ENCODE measurements at regions not wholly inside any gene's neighbourhood (a gene's known extent, or its start where the extent isn't known, plus 50 kb on each side); places are given as distances from the start of the nearest gene placed in this dataset.
"Not testable (repeated sequence)": the region's sequence is repeated elsewhere in the genome, so short reads cannot be mapped to it uniquely, and the experiment has no call there.

DNA sequence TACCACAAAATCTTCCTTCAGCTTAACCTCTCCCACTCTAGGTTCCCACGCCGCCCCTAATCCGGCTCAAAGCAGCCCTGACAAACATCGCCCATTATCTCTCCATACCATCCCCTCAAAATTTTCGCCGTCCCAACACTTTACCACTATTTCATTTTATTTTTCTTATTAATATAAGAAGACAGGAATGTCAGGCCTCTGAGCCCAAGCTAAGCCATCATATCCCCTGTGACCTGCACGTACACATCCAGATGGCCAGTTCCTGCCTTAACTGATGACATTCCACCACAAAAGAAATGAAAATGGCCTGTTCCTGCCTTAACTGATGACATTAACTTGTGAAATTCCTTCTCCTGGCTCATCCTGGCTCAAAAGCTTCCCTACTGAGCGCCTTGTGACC lies 243.4 kb upstream of the PROK2 start:
- DNase-seq = not testable (repeated sequence)

DNA sequence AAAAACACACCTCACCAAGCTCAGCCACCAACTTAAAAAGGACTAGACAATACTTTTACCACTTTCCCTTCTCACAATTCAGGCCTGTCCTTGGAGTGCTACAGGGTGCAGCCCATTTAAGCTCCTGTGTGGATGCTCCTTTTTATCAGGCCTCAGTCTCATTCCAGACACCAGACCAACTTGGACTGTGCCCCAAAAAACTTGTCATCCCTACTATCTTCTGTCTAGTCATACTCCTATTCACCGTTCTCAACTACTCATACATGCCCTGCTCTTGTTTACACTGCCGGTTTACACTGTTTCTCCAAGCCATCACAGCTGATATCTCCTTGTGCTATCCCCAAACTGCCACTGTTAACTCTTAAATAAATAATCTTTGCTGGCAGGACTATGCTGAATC lies 242.8 kb upstream of the PROK2 start:
- not testable (repeated sequence) for DNase-seq

DNA sequence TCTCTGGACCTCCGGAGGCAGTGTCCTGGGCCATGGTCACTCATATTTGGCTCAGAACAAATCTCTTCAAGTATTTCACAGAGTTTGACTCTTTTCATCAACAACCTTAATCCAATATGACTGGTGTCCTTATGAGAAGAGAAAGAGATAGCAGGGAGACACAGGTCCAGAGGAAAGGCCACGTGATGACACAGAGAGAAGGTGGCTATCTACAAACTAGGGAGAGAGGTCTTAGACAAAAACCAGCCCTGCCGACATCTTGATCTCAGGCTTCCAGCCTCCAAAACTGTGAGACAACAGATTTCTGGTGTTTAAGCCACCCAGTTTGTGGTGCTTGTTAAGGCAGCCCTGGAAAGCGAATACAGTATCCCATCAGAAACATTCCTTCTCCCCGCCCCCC lies 237.1 kb upstream of the PROK2 start:
- DNase-seq = no peak

DNA sequence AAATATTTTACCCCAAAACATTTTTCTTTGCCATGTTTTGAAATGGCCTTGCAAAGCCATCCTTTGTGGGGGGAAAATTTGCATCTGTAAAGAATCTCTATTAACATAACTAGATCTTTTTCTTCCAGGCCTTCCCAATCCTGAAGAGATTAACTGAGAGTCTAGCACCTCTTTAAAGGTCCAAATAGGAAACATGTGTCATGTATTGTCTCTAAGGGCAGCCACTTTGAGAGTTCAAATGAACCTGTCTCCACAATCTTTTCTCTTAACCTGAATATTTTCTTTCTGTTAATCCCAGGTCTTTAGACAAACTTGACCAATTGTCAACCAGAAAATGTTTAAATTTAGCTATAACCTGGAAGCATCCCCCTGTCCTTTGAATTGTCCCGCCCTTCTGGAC lies 236.6 kb upstream of the PROK2 start:
- no peak for DNase-seq

DNA sequence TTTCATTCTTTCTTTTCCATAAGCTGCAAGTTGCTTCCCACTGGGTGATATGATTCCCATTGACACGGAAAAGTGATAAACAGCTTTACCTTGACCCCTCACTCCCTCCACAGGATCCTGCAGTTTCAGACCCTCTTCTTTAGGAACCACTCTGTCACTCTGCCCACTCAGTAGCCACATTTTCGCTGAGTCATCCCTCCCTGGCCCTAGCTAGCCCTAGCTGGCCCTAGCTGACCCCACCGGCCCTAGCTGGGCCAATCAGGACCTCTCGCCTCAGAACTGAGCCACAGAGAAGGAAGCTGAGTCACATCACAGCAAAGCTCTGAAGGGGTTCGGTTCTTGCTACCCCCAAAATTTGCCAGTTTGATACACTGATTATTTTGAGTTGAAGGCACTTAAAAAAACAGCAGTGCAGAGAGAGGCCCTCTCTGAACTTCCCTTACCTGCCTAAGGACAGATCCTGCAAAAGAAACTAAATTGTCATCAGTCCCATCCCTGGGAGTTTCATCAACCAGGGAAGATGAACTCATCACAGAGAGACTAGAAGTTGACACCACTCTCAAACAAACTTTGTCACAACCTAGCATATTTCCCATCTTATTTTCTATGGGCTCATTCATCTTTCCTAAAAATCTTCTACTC lies 233.5 kb upstream of the PROK2 start:
- no peak for DNase-seq

DNA sequence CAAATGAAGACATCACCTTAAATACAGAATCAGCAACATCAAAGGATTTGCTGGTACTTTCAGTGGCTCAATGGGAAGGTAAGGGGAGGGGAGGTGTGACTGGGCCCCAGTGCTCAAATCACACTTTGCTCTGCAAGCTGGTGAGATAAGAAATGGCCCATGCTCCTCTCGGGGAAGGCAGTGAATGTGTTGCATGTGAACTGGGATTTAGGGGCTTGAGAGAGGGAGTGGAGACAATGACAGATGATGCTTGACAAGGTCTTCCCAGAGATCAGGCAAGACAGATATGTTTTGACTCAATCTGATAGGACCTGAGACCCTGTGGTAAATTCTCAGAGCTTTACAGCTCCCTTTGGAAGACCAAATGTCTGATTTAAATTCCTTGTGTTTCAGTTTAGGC lies 233.0 kb upstream of the PROK2 start:
- no peak for DNase-seq

DNA sequence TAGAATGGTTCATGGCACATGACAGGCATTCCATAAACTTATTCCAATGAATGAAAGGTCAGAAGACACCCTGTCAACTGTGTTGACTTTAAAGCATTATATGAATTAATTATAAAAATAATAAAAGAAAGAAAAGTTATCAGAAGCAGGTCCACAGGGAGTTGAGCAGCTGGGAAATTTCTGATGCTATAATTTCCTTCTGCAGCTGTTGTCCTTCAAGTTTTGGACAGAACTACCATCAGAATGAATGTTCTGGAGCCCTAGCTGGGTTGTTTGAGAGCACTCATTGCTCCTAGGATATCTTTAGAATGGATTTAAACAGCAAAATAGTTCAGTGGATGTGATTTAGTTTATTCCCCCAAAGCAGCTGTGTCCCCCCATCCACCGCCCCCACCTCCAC lies 232.4 kb upstream of the PROK2 start:
- no peak for DNase-seq

DNA sequence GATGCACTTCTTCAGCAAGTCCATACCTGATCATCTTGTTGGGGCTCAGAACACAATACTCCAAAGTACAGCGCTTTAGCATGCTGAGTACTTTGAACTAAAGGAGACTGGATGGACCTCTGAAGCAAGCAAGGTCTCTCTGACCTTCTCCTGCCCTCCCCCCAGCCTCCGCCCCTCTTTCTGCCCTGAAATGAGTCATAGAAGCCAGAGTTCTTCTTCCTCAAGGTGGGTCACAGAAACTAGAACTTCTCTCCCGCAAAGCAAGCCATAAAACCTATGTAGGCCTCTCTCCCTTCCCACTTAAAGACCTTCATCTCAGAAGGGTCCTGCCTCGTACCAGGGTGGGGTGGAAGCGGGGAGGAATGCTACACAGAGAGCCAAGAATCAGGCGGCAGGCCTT lies 230.5 kb upstream of the PROK2 start:
- DNase-seq = no peak

DNA sequence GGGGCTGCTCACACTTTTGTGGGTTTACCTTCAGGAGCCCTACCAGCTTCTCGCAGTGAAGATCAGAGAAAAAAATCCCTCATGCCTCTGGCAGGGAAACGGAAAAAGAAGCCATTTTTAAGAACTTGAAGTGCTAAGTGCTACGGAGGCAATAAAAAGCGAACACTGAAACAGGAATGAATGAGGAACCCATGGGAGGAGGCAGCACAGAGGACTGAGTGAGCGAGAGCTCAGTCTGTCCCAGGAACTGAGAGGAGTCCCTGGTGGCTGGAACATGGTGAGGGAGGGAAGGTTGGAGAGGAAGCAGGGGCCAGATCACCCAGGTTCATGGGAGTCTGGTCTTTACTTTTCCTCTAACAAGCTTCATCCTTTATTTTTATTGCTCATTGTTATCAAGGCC lies 228.1 kb upstream of the PROK2 start:
- no peak for DNase-seq

DNA sequence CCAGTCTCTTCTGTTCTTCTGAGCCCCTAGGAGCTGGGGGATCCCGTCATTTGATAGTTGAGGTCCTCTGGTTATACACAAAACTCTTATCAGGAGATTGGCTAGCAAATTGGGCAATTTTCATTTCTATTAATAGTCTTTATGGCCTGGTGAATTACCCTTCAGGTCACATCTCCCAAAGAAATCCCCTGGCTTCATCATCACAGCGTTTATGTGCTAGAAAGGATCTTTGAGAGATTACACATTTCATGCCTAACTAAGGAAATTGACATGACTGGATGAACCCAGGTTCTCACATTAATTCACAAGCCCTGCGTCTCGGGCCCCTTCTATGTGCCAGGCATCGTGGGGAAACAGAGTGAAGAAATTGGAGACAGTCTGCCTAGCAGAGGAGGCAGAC lies 227.4 kb upstream of the PROK2 start:
- DNase-seq = no peak

DNA sequence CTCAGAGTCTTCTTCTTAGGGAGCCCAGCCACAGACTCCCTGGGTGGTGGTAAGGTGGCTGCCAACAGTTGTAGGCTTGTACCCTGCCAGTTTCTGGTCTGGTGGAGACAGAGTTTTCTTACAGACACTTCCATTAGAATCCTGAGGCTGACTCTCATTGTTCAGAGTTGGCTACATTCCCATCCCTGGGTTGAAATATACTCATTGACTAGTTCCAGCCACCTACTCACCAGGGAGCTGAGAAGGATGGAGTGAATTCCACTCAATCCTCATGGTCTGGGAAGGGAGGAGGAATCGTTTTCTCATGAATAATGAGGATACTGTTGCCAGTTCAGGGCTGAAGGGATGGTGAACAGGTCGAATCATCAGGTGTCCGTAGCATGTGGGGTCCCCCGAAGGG lies 226.5 kb upstream of the PROK2 start:
- no peak for DNase-seq

DNA sequence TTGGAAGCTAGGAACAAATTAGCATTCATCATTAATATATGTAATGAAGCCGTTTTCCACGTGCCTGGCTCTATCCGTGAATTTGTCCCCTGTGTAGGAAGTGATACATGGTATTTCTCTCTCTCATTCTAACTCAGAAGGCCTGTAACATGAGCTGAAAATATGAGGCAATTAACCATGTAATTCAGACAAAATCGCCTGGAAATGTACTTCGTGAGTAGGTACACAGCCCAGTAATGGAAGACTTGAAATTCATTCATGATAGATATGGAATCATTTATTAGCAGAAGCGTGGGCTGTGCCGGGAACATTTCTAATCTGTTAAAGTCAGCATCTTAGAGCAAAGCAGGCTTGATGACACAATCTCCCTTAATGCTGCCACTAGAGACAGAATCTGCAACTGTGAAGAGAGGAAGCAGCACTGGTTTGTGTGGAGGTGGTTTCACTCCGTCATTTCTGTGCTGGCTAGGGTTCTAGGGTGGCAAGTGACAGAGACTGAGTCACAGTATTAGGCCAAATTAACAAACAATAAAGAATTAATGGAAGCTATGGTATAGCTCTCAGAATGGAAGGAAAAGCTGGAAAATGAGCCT lies 225.0 kb upstream of the PROK2 start:
- DNase-seq = no peak

DNA sequence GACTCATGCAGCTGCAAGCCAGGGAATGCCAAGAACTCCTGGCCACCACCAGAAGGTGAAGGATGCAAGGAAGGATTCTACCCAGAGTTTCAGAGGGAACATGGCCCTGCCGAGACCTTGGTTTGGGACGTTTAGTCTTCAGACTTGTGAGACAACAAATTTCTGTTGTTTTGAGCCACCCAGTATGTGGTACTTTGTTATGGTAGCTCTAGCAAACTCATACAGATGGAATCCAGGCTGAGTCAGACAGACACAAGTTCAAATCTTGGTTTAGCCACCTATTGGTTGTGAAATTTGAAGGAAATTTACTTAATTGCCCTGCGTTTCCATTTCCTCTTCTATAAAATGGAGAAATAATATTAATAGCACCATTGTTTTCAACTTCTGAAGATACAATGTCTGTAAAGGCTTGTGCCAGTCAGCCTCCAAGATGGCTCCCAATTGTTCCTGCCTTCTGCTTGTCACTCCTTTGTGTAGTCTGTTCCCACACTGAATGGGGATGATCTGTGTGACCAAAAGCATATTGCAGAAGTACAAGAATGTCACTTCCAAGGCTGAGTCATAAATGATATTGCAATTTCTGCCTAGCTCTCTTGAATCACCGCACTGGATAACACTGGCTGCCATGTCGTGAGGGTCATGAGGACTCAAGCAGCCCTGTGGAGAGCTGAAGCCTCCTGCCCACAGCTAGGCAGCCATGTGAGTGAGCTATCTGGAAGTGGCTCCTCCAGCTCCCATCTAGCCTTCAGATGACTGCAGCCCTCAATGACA lies 223.5 kb upstream of the PROK2 start:
- no peak for DNase-seq

DNA sequence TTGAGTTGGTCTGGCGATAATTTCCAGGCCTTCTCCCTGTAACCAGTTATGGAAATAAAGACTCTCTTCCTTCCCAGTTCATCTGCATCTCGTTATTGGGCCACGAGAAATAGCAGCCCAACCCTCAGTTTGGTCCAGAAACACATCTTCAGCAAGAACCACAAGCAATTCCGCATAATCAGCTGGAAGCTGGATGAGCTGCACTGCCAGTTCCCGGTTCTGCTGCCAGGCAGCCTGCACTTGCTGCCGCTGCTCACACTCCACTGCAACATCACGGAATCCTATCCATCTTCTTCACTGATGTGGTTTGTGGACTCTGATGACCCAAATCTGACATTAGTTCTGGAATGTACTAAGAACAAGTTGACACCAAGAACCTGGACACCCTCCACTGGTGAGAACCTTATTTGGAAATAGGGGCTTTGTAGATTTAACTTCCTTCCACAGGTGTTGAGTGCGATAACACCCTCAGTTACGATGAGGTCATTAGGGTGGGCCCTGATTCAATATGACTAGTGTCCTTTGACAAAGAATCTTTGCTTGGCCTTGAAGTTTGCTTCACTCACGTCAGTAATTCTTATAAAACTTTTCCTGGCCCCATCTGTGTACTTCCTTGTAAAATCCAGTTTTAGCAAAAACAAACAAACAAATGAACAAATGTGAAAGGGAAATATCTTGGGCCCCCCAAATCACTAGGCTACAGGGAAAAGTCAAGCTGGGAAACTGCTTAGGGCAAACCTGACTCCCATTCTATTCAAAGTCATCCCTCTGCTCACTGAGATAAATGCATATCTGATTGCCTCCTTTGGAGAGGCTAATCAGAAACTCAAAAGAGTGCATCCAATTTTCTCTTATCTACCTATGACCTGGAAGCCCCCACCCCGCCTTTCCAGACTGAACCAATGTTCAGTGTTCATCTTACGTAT lies 221.9 kb upstream of the PROK2 start:
- no peak for DNase-seq

DNA sequence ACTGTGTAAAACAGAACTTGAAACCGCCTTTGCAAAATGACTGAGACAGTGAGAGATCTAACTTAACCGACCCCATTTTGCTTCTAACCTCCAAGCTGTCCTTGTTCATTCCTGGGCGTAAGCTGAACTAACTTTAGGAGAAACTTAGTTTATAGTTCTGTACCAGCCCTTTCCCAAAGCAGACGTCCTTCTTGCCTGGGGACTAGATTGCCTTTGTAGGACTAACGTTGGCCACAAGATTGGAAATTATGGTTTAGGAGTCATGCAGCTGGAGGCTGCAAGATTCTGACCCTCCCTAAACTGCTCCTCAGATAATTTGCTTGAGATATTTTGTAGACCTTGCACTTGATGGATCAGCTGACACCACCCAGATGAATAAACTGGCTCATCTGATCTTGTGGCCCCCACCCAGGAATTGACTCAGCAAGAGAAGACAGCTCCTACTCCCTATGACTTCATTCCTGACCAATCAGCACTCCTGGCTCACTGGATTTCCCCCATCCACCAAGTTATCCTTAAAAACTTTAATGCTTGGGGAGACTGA lies 219.9 kb upstream of the PROK2 start:
- DNase-seq = no peak

DNA sequence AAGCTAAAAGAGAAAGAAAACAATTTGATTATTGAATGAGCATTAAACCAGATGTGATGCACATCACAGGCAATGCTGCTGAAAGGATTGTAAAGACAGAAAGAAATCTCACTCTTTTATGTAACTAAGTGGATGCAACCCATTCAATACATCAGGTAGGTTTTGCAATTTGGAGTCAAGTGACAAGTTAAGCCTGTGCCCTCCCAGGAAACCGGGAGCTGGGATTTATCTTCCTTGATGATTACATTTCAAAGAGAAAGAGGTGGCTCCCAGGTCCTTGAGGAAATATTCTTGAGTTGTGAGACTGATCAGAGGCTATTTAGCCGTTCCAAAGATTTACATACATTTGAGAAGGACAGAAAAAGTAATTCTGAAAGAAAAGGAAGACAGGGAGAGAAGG lies 219.0 kb upstream of the PROK2 start:
- no peak for DNase-seq

DNA sequence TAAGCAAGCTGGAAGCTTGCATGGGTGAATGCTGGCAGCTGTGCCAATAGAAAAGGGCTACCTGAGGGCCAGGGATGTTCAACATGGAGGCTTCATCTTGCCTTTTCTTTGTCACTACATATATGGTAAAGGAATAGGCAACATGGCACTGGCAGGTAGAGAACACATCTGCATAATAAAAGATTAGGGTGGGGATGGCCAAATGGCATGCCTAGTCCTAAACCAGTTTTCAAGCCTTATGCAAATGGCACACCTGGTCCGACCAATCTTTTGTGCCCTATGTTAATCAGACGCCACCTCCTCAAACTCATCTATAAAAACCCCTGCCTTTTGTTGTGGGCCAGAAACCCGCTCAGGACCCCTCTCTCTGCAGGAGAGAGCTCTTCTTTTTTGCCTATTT lies 216.8 kb upstream of the PROK2 start:
- no peak for DNase-seq

DNA sequence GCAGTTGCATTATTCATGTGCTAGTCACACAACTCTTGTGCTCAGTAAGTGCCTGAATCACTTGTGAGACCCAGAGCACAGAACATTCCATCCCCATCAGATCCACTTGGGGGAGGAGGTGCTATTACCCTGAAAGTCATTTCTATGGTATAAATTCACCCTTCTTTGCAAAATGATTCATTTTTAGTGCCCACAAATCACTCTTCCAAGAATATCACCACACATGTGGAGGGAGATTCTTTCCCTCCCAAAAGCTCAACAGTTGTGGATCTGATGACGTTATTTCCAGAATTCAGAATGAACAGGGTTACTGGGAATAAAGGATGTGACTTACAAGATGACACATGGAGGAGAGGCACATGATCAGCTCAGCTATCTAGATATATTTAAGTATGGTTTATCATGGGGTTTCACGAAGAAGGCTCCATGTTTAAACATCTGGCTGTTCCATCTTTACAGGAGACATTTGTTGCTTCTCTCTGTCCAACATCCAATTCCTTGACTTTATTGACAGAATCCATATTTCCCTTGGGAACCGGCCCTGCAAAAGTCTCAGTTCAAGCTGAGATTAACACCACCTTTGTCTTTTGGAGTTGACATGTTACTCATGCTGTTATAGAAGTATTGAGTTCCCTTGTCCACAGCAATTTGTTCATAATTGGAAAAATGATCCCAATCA lies 214.2 kb upstream of the PROK2 start:
- no peak for DNase-seq

DNA sequence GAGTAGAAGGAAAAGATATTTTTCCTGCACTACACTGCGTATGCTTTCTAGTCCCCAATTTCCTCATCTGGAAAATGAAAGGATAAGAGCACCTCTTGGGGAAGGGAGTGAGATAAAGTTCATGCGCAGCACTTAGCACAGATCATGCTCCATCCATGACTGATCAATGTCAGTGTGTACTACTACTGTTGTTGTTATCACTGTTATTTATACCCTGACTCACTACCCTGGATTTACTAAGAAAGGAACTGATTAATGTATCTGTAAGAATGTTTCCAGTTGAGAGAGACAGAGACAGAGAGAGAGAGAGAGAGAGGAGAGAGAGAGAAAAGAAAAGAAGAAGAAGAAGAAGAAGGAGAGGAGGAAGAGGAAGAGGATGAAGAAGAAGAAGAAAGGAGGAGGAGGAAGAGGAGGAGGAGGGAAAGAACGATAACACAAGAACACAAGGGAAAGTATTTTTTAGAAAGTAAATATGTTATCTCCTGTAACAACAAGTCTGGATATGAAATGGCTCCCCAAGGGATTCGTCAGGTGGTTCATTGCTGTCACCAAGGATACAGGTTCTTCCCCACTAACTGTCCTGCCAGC lies 212.2 kb upstream of the PROK2 start:
- no peak for DNase-seq

DNA sequence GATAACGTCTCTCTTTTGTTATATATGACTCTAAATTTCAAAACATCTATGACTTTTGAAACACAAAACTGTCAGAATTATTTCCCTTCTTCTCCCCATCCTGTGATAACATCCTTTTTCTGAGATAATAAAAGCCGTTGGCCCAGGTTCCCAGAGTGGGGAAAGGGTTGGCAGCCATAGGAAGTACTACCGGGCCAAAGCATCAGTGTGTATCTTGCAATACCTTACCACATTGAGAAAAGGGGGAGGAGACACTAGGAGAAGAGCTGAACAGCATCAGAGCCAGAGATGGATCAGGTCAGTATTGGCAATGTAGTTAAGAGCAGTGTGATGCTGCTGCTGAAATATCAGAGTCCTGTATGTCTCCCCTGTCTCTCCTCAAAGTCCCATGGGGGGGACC lies 210.0 kb upstream of the PROK2 start:
- no peak for DNase-seq

DNA sequence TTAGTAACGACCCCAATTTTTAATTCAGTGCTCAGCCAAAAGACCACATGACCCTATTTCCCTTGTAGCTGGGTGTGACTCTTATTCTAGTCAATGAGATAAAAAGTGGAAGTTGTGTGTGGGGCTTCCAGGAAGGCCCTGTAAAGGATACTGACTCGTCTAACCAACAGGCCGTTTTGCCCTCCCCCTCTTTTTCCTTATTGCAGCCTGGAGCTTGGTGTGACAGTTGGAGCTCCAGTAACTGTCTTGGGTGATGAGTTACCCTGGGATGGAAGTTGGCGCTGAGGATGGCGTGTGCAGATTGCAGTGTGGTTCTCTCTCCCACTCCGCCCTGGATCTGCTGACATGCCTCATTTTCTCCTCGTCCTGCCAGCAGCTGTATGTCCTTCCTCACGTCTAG lies 209.3 kb upstream of the PROK2 start:
- DNase-seq = no peak

DNA sequence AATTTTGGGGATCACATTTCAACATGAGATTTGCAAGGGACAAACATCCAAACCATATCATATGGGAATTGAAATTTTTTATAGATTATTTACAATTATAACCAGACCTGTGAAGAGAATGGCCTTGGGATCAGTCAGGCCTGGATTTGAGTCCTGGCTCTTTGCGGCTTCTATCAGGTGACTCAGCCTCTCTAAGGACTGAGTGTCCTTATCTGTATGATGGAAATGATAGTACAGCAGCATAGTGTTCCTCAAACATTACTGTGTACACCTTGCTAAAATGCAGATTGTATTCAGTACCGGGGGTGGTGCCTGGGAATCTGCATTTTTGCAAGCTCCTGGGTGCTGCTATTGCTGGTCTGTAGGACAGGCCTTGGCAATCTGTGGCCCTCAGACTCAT lies 206.7 kb upstream of the PROK2 start:
- no peak for DNase-seq

All from SHP77 (cell line).